Transverse colon (tissue), 4 donors: ENCODE measurements at regions not wholly inside any gene's neighbourhood (a gene's known extent, or its start where the extent isn't known, plus 50 kb on each side); places are given as distances from the start of the nearest gene placed in this dataset.

ENCODE experiments used
- DNase-seq: peaks from one replicate; pipeline ENCODE4 v3.0.0-alpha.2; 2019
- H3K27ac ChIP-seq, 4 donors: fragments of 200-600 bp; sonication (generic); 2 replicates each; pipeline ENCODE4 v1.5.1; 2016 to 2018; ENCODE audit warnings: inconsistent platforms in 4 of 4
- H3K27me3 ChIP-seq: fragments of 200-600 bp; sonication (generic); 2 replicates; pipeline ENCODE4 v1.5.1; 2017; ENCODE audit warnings: inconsistent platforms
- H3K36me3 ChIP-seq, 4 donors: fragments of 200-600 bp; sonication (generic); 2 replicates each; pipeline ENCODE4 v1.5.1; 2017 to 2019; ENCODE audit warnings: inconsistent platforms in 4 of 4
- H3K4me1 ChIP-seq, 4 donors: fragments of 200-600 bp; sonication (generic); 2 replicates each; pipeline ENCODE4 v1.5.1; 2017 to 2020; ENCODE audit warnings: inconsistent platforms in 4 of 4
- H3K4me3 ChIP-seq, 4 donors: fragments of 200-600 bp; sonication (generic); 1 replicate in 1 of 4; 2 replicates in 3 of 4; pipeline versions ENCODE4 v1.5.1 to v1.6.1; 2017 to 2019; ENCODE audit warnings: inconsistent platforms in 4 of 4
- H3K9me3 ChIP-seq, 2 donors: fragments of 200-600 bp; sonication (generic); 2 replicates each; pipeline ENCODE4 v1.5.1; 2017 to 2019; ENCODE audit warnings: inconsistent platforms in 2 of 2
- EP300 ChIP-seq: sonication (generic); formaldehyde crosslinking; IDR thresholded peaks from one replicate; pipeline ENCODE4 v1.6.1; 2017; ENCODE audit warnings: antibody characterized with exemption, low read depth
- POLR2A ChIP-seq: fragments of 450-650 bp; IDR thresholded peaks from one replicate; pipeline ENCODE4 v1.6.1; 2016; ENCODE audit warnings: antibody characterized with exemption, mild to moderate bottlenecking, moderate library complexity
- POLR2AphosphoS5 ChIP-seq, 3 donors: sonication (generic); formaldehyde crosslinking; IDR thresholded peaks; one replicate each; pipeline ENCODE4 v1.6.1; 2016; ENCODE audit warnings: antibody characterized with exemption in 3 of 3
- WGBS, 2 donors: methylation state at CpG; one replicate each; pipeline ENCODE4 v1.1.5; 2018; ENCODE audit warnings: low coverage in 1 of 2; 5-methylcytosine and 5-hydroxymethylcytosine counted together
- in situ Hi-C, 4 donors: fragments of 200-750 bp; cut with MboI; loops; one replicate each; pipeline versions ENCODE4 v1.15.0 to v1.15.1; 2017; ENCODE audit warnings: low sequenced_read_pairs in 3 of 4, low pct_ligation_motif_present in 1 of 4, low pct_unique_long_range_greater_than_20kb in 1 of 4
- intact Hi-C: fragments of 100-400 bp; cut with DNase I; formaldehyde crosslinking; loops from one replicate; pipeline ENCODE4 v1.15.1; 2023; ENCODE audit warnings: low total_unique reads
- TF ChIP-seq, protein P1 (sequence below), 5 experiments: fragments of 200-600 bp in 3 of 5; fragments of 450-650 bp in 2 of 5; sonication (generic) in 3 of 5; IDR thresholded peaks; 1 replicate in 2 of 5; 2 replicates in 3 of 5; pipeline ENCODE4 v1.5.1; 2016 to 2017; ENCODE audit warnings: antibody characterized with exemption in 5 of 5, inconsistent platforms in 3 of 5, mild to moderate bottlenecking in 2 of 5, moderate library complexity in 1 of 5

DNA sequence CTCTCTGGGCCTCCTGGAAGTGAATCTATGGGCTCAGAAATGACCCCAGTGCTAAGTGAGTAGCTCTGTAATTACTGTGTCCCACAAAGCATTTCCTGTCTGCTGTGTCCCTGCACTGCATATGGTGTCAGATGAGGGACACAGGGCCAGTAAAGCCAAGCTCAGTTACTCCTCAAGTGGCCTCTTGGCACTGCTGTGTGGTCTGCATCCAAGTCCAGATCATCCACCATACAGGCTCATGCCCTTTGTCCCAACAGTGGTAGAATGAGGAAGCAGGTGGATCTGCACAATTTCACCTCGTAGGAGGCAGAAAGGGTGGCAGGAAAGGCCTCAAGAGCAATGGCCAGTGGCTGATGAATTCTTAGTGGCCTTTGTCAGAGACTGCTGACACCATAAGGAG is 146.8 kb downstream of the SOX9 start:
- in situ Hi-C loops (loop anchor here in 1 of 4 donors (25.0 kb wide), 1 partner anchor 270 kb away; no protein-coding TSS in a partner anchor), intact Hi-C loops (no loop called here)
- Histone ChIP-seq H3K9me3 (no peaks in the 10 kb centered on the region), H3K27me3 (peaks cover 9% of the 10 kb centered on the region), H3K27ac (no peak overlapping the region), H3K4me3 (no peak overlapping the region), H3K4me1 (peaks cover 0 to 5% (median 0%) of the 10 kb centered on the region in 4 donors), H3K36me3 (no peaks in the 10 kb centered on the region)
- 31% methylated on average over 1 of the region's 1 CpG; no CpG with 5 or more reads in 1 of the 2 donors for whole genome bisulfite sequencing, 2 donors
- TF ChIP-seq POLR2AphosphoS5 (IDR thresholded peaks at IDR 0.05): no peak
- TF ChIP-seq, protein P1, sequence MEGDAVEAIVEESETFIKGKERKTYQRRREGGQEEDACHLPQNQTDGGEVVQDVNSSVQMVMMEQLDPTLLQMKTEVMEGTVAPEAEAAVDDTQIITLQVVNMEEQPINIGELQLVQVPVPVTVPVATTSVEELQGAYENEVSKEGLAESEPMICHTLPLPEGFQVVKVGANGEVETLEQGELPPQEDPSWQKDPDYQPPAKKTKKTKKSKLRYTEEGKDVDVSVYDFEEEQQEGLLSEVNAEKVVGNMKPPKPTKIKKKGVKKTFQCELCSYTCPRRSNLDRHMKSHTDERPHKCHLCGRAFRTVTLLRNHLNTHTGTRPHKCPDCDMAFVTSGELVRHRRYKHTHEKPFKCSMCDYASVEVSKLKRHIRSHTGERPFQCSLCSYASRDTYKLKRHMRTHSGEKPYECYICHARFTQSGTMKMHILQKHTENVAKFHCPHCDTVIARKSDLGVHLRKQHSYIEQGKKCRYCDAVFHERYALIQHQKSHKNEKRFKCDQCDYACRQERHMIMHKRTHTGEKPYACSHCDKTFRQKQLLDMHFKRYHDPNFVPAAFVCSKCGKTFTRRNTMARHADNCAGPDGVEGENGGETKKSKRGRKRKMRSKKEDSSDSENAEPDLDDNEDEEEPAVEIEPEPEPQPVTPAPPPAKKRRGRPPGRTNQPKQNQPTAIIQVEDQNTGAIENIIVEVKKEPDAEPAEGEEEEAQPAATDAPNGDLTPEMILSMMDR (IDR thresholded peaks at IDR 0.05): no peak
- TF ChIP-seq POLR2A: no peak
- TF ChIP-seq EP300: no peak
- DNase-seq: no peak

DNA sequence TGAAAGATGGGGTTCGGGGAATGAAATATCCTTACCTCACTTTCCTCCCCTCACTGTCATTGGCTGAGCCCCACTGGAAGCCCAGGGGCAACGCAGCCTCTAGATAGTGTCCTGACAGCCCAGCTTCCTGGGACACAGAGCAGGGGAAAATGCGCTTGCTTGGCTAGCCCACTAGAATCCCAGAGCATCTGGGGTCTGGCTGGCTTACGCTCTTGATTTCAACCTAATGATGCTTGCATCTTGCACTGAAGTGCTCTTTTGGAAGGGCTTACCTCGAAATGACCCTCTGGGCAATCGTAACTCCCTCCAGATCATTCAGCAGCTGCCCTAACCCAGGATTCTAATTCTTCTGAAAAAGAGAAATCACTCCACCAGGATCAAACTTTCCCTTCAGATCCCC is 147.6 kb downstream of the SOX9 start:
- Histone ChIP-seq H3K4me3 (no peak overlapping the region), H3K36me3 (no peaks in the 10 kb centered on the region), H3K27ac (no peak overlapping the region), H3K4me1 (peaks cover 0 to 5% (median 0%) of the 10 kb centered on the region in 4 donors), H3K27me3 (peaks cover 9% of the 10 kb centered on the region), H3K9me3 (no peaks in the 10 kb centered on the region)
- intact Hi-C loops: no loop called here
- WGBS, 2 donors: 86% methylated on average over 6 of the region's 6 CpGs; no CpG with 5 or more reads in 1 of the 2 donors
- DNase-seq: no peak
- in situ Hi-C loops: loop anchor here in 1 of 4 donors (25.0 kb wide), 1 partner anchor 269 kb away; no protein-coding TSS in a partner anchor
- TF ChIP-seq EP300 (no peak), POLR2A (no peak), POLR2AphosphoS5 (IDR thresholded peaks at IDR 0.05) (no peak)
- TF ChIP-seq, protein P1 (IDR thresholded peaks at IDR 0.05): no peak

DNA sequence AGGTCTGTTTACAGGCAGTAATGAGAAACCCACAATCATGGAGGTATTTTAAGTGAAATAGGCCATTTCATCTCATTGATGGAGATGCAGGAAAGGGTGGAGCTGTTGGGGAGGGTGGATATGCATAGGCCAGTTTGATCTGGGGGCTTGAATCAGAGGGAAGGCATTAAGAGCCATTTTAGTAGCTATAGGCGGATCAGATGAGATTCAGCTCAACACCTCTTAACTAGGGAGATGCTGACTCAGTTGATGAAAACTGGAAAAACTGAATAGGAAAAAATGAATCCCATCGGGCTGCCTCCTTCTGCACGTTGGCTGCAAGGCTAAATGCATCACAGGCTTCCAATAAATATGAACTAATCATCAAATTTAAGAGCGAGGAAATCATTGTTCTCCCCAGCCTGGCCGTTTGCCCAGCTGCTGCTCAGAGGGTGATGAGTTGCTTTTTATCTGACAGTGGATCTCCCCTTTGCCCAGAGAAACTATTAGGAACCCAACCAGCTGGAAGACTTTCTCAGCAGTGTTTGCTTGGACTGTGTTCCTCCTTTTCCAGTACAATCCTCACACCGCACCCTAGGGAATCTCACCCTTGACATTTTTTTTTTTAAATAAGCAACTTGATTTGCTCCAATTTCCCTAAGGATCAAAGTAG is 149.6 kb downstream of the SOX9 start:
- intact Hi-C loops: no loop called here
- DNase-seq: no peak
- no peaks in the 10 kb centered on the region for H3K9me3 ChIP-seq
- no peak overlapping the region for H3K27ac ChIP-seq
- WGBS, 2 donors: 51 to 61% methylated on average over 5 to 6 of the region's 6 CpGs
- TF ChIP-seq, protein P1 (IDR thresholded peaks at IDR 0.05): no peak
- no peak for TF ChIP-seq EP300
- TF ChIP-seq POLR2A: no peak
- no peak for TF ChIP-seq POLR2AphosphoS5 (IDR thresholded peaks at IDR 0.05)
- H3K27me3 ChIP-seq: peaks cover 9% of the 10 kb centered on the region
- H3K4me3 ChIP-seq: no peak overlapping the region
- in situ Hi-C loops: loop anchor here in 1 of 4 donors (25.0 kb wide), 1 partner anchor 267 kb away; no protein-coding TSS in a partner anchor
- no peaks in the 10 kb centered on the region for H3K36me3 ChIP-seq
- H3K4me1 ChIP-seq: peaks cover 0 to 5% (median 0%) of the 10 kb centered on the region in 4 donors

DNA sequence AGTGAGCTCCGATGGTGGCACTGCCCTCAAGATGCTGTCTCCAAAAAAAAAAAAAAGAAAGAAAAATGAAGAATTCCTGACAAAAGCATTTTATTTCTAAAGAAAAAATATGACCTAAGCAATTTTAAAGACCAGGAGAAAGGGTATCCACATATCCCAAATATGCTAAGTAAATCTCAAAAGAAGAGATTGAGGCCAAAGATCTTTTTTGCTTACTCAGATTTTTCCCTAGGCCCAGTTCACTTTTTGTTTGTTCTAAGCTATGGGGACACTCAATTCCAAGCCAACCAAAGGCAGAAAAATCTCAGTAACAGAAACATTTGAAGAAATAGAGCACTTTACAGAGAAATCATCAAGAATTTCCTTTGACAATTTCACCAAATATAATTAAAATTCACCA is 150.8 kb downstream of the SOX9 start:
- no peak for DNase-seq
- Histone ChIP-seq H3K4me1 (no peaks in the 10 kb centered on the region), H3K4me3 (no peak overlapping the region), H3K27me3 (no peaks in the 10 kb centered on the region), H3K36me3 (no peaks in the 10 kb centered on the region), H3K27ac (no peak overlapping the region), H3K9me3 (no peaks in the 10 kb centered on the region)
- in situ Hi-C loops: loop anchor here in 1 of 4 donors (25.0 kb wide), 1 partner anchor 266 kb away; no protein-coding TSS in a partner anchor
- 88 to 97% methylated on average over 1 of the region's 1 CpG for WGBS, 2 donors
- intact Hi-C loops: no loop called here
- TF ChIP-seq POLR2AphosphoS5 (IDR thresholded peaks at IDR 0.05): no peak
- no peak for TF ChIP-seq POLR2A
- TF ChIP-seq, protein P1 (IDR thresholded peaks at IDR 0.05): no peak
